ENCODE measurements at regions not wholly inside any gene's neighbourhood (a gene's known extent, or its start where the extent isn't known, plus 50 kb on each side); places are given as distances from the start of the nearest gene placed in this dataset.

DNA sequence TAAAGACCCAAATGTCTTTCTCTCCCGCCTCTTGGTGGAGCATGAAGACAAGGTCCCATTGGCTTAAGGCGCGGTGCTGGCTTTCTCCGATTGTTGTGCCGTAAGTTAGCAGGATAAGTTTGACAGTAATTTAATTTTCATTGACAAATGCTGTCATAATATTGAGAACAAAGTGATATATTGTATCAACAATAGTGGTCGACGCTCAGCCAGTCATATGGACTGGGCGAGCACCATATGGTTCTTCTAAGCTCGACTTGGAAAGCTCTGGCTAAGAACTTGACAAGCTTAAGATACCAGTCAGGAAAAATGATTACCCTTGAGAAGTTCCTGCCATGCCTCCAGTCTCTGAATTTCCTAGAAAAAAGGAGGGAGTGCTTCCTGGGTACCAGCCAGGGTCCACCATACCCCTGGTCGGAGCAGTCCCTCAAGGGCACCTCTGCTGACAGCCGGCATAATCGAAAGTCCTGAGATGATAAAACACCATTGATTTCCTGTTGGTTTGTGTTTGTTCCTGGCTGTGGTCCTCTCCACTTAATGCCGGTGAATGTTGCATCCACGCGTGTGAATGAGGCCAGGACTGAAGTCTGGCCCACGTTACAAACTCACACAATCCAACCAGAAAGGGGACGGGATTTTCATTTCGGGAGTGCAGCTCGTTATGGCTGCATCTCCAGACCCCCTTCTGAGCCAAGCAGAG is 262.1 kb downstream of the ZNF536 start:
- H3K27me3 Mint-ChIP-seq (ENCODE audit: insufficient read depth), result no peaks in the 10 kb centered on the region
- Histone ChIP-seq H3K9me3 (ENCODE audit: control insufficient read depth, low read length) (no peaks in the 10 kb centered on the region), H3K27me3 (ENCODE audit: control insufficient read depth, insufficient read depth, low read length, poor library complexity, severe bottlenecking) (no peaks in the 10 kb centered on the region), H3K36me3 (ENCODE audit: control insufficient read depth, insufficient read depth, low read length) (no peaks in the 10 kb centered on the region), H3K4me3 (ENCODE audit: low read length) (no peak overlapping the region), H3K4me1 (ENCODE audit: control insufficient read depth, insufficient read depth, low read length) (no peaks in the 10 kb centered on the region), H3K27ac (ENCODE audit: low read depth, low read length) (no peak overlapping the region), H3K9ac (ENCODE audit: extremely low read depth, low read length, poor library complexity, severe bottlenecking) (no peak overlapping the region)
- H3K9me3 Mint-ChIP-seq, result peaks cover 3% of the 10 kb centered on the region
- no peaks in the 10 kb centered on the region for H3K36me3 Mint-ChIP-seq (ENCODE audit: low read depth)
- DNase-seq, result no peak
- TF ChIP-seq, protein P1, sequence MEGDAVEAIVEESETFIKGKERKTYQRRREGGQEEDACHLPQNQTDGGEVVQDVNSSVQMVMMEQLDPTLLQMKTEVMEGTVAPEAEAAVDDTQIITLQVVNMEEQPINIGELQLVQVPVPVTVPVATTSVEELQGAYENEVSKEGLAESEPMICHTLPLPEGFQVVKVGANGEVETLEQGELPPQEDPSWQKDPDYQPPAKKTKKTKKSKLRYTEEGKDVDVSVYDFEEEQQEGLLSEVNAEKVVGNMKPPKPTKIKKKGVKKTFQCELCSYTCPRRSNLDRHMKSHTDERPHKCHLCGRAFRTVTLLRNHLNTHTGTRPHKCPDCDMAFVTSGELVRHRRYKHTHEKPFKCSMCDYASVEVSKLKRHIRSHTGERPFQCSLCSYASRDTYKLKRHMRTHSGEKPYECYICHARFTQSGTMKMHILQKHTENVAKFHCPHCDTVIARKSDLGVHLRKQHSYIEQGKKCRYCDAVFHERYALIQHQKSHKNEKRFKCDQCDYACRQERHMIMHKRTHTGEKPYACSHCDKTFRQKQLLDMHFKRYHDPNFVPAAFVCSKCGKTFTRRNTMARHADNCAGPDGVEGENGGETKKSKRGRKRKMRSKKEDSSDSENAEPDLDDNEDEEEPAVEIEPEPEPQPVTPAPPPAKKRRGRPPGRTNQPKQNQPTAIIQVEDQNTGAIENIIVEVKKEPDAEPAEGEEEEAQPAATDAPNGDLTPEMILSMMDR (conservative IDR thresholded peaks at IDR 0.05), result no peak
- no peak overlapping the region for H3K4me3 Mint-ChIP-seq
- WGBS, 2 experiments (ENCODE audit: insufficient coverage in 1 of 2, insufficient read length in 1 of 2), result 94 to 95% methylated on average over 14 to 19 of the region's 19 CpGs
- no peak overlapping the region for H3K27ac Mint-ChIP-seq
- no peaks in the 10 kb centered on the region for H3K4me1 Mint-ChIP-seq

DNA sequence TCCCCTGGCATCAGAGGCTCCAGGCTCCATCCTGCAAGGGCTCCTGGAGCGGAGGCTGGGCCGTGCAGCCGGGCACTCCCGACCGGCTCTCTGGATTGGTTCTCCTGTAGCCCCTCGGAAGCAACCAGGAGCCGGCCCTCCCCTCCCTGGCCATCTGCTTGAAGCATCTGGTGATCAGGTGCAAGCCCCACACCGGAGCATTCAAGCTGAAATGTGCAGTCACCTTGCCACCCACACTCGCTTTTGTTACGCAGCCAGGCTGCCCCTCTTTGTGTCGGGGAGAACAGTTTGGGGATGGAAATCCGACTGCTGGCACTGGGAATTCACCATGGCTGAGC is 258.8 kb downstream of the ZNF536 start:
- no peak overlapping the region for H3K27ac ChIP-seq (ENCODE audit: low read depth, low read length)
- Mint-ChIP-seq H3K9me3 (no peaks in the 10 kb centered on the region), H3K27ac (no peak overlapping the region), H3K4me1 (no peaks in the 10 kb centered on the region), H3K4me3 (no peak overlapping the region), H3K27me3 (ENCODE audit: insufficient read depth) (no peaks in the 10 kb centered on the region), H3K36me3 (ENCODE audit: low read depth) (no peaks in the 10 kb centered on the region)
- no peak overlapping the region for H3K9ac ChIP-seq (ENCODE audit: extremely low read depth, low read length, poor library complexity, severe bottlenecking)
- no peaks in the 10 kb centered on the region for H3K4me1 ChIP-seq (ENCODE audit: control insufficient read depth, insufficient read depth, low read length)
- WGBS, 2 experiments (ENCODE audit: insufficient coverage in 1 of 2, insufficient read length in 1 of 2), result 92 to 100% methylated on average over 2 to 12 of the region's 12 CpGs
- no peaks in the 10 kb centered on the region for H3K9me3 ChIP-seq (ENCODE audit: control insufficient read depth, low read length)
- TF ChIP-seq, protein P1 (conservative IDR thresholded peaks at IDR 0.05), result no peak
- no peaks in the 10 kb centered on the region for H3K36me3 ChIP-seq (ENCODE audit: control insufficient read depth, insufficient read depth, low read length)
- no peak overlapping the region for H3K4me3 ChIP-seq (ENCODE audit: low read length)
- H3K27me3 ChIP-seq (ENCODE audit: control insufficient read depth, insufficient read depth, low read length, poor library complexity, severe bottlenecking), result no peaks in the 10 kb centered on the region
- DNase-seq, result no peak

DNA sequence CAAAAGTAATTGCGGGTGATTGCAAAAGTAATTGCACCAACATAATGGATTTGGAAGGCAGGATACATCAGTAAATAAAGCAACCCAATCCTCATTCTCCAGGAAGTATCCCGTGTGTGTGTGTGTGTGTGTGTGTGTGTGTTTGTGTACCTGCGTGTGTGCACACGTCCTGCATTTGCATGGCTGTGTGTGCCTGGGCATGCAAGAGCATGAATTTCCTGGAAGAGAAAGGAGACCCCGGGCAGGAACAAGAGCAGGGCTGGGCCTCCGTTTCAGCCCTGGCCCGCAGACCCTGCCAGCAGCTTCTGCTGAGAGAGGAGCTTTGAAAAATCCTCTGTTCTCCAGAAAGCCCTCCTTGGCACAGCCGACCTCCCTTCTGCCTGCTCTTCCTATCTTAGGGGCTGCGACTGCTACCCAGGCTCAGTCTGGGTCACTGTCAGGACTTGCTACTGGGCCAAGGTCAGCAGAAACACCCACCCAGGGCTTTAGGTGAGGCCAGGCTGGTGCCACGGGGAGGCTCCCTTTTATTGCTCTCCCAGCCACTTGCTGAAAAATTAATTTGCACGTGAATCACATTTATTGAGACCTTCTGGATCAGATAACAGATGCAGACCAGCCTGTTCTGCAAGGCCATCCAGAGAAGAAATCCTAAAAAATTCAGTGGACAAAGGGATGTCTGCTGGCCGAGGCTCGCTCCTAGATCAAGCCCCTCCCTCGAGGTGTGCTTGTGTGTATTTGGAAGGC is 258.3 kb downstream of the ZNF536 start:
- TF ChIP-seq, protein P1 (conservative IDR thresholded peaks at IDR 0.05), result no peak
- H3K27me3 Mint-ChIP-seq (ENCODE audit: insufficient read depth), result no peaks in the 10 kb centered on the region
- Histone ChIP-seq H3K27ac (ENCODE audit: low read depth, low read length) (no peak overlapping the region), H3K9me3 (ENCODE audit: control insufficient read depth, low read length) (no peaks in the 10 kb centered on the region), H3K36me3 (ENCODE audit: control insufficient read depth, insufficient read depth, low read length) (no peaks in the 10 kb centered on the region), H3K4me1 (ENCODE audit: control insufficient read depth, insufficient read depth, low read length) (no peaks in the 10 kb centered on the region), H3K9ac (ENCODE audit: extremely low read depth, low read length, poor library complexity, severe bottlenecking) (no peak overlapping the region), H3K27me3 (ENCODE audit: control insufficient read depth, insufficient read depth, low read length, poor library complexity, severe bottlenecking) (no peaks in the 10 kb centered on the region), H3K4me3 (ENCODE audit: low read length) (no peak overlapping the region)
- no peaks in the 10 kb centered on the region for H3K36me3 Mint-ChIP-seq (ENCODE audit: low read depth)
- no peak overlapping the region for H3K27ac Mint-ChIP-seq
- H3K9me3 Mint-ChIP-seq, result no peaks in the 10 kb centered on the region
- DNase-seq, result no peak
- H3K4me1 Mint-ChIP-seq, result no peaks in the 10 kb centered on the region
- no peak overlapping the region for H3K4me3 Mint-ChIP-seq
- WGBS, 2 experiments (ENCODE audit: insufficient coverage in 1 of 2, insufficient read length in 1 of 2), result 78 to 85% methylated on average over 8 to 14 of the region's 14 CpGs

All from endodermal cell (in vitro differentiated cells).